ENCODE measurements at regions not wholly inside any gene's neighbourhood (a gene's known extent, or its start where the extent isn't known, plus 50 kb on each side); places are given as distances from the start of the nearest gene placed in this dataset.

- DNase-seq: no peak
Observed at GRCh38 chr3:147007736-147008245, 398.6 kb downstream of the ZIC4 start.

- no peak for DNase-seq
Observed at GRCh38 chr3:147002721-147003120, 397.6 kb upstream of the PLSCR5 start.

GRCh38 chr3:147000274-147000673 lies 395.1 kb upstream of the PLSCR5 start:
- DNase-seq: no peak

- DNase-seq: no peak
Observed at GRCh38 chr3:146991907-146992306, 386.8 kb upstream of the PLSCR5 start.

DNA sequence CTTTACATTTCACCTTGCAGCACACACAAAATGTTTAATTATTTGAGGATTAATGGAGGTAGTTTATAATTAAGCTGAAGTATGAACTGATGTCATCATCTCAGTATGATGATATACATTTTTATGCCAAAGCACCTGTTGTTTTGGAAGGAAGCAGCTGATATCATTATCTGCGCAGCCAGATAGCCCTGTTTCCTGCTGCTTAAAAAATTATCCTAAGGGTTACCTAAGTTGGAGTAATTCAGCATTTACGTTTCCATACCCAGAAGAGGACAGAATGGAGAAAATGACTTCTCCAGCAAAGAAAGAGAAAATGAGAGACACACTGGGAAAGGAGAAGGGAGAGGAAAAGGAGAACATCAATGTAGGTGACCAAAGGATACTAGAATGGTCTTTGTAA lies 370.3 kb upstream of the PLSCR5 start:
- DNase-seq: no peak

DNA sequence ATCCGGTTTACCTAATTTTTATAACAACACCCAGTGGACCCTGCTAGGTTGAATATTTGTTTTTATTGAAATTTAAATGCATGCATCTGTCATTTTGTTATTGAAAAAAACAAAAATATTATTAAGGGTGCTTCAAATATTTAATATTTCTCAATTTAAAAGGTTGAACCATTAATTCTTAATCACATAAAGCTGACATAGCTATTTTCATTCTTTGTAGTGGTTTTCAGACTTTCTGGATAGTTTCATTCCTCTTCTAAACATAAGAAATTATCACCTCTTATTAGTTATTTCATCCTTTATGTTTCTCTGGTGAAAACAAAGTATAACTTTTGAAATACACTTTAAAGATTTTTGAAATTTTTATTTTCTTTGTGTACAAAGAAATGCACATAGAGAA lies 369.9 kb upstream of the PLSCR5 start:
- DNase-seq: no peak

- no peak for DNase-seq
Observed at GRCh38 chr3:146974001-146974400, 368.9 kb upstream of the PLSCR5 start.

DNA sequence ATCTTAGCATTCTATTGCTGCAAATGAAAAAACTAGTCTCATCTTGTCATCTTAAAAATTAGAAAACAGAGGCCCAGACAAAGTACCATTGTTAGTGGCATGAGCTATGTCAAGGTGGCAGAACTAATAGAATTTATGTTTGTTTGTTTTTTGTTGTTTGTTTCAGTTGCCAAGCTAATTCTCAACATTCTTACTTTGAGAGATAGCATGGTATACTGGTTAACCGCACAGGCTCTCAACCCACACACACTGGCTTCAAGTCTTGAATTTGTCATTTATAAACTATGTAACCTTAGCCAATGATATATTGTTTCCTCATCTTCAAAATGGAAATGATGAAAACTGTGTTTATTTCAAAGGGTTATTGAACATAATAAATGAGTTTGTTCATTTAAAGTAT lies 367.6 kb upstream of the PLSCR5 start:
- no peak for DNase-seq

DNA sequence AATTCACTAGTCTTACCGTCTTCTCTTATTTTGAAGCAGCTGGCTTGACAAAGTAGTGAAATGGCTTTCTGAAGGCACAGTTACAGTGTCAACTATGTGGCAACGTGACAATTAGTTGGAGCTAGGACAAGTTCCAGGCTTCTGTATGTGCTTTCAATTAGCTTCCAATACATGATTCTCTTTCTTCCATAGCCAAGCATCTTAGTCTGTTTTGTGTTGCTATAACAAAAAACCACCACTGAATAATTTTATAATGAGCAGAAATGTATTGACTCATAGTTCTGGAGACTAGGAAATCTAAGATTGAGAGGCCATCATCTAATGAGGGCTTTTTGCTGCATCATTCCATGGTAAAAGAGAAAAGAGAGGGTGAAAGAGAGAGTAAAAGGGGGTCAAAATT lies 365.1 kb upstream of the PLSCR5 start:
- no peak for DNase-seq

DNA sequence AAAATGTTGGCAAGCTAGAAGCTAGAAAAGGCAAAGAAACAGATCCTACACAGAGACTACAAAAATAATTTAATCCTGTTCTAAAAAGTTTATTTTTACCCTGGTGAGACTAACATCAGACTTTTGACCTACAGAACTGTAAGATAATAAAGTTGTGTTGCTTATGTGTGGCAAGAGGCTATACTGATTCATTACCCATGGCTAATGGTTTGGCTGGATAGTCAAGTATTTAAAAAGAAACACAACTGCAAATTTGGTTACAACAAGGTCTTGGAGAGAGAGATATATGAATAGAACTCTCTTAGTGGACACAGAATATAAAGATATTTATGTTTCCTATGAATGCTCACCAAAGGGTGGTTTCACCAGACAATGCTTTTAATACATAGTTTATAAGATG lies 364.2 kb upstream of the PLSCR5 start:
- no peak for DNase-seq

GRCh38 chr3:146968204-146968651 lies 363.1 kb upstream of the PLSCR5 start:
- DNase-seq: no peak

- DNase-seq: no peak
Observed at GRCh38 chr3:146967783-146968182, 362.6 kb upstream of the PLSCR5 start.

- no peak for DNase-seq
Observed at GRCh38 chr3:146966124-146966523, 361.0 kb upstream of the PLSCR5 start.

- DNase-seq: no peak
Observed at GRCh38 chr3:146953511-146953981, 348.4 kb upstream of the PLSCR5 start.

- DNase-seq: no peak
Observed at GRCh38 chr3:146948985-146949384, 343.8 kb upstream of the PLSCR5 start.

DNA sequence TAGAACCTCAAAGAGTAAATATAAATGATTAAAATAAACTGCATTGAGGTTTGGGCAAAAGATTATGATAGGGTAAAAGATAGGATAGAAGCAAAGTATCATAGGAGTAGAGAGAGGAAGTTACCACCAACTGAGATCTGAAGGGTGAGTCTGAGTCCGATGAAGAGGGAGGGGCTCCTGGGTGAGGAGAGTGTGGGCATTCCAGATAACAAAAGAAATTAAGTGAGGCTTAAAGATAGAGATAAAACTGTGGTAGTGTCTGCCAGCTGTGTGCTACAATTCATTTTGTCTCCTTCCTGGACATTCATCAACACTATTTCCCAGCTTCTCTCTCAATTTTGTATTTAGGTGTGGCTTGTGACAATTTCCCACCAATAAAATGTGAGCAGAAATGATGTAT lies 343.0 kb upstream of the PLSCR5 start:
- no peak for DNase-seq

GRCh38 chr3:146929696-146930095 lies 324.6 kb upstream of the PLSCR5 start:
- no peak for DNase-seq

DNA sequence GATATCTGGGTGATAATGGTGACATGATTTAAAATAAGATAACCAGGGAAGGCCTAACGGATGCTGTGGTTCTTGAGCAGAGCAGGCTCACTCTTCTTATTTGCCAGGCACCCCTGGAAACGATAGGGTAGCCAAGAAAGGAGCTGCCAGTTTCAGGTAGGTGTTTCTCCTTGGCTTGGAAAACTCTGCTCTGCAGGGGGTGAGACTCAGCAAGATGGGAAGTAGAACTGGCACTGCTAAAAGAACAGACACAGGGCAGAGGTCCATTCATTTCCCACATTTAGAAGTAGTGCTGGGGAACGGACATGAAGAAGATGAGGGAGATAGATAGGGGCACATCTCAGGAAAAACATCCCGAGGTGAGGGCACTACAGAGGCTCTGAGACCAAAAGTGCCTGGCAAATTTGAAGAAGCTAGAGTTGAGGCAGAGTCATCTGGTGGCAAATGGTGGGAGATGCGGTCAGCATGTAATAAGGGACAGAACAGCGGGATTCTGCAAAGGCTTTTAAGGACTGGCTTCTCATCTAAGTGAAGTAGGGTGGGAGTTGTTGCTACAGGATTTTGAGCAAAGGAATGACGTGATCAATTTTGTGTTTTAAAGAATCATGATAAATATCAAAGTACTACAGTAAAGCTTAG lies 323.4 kb upstream of the PLSCR5 start:
- no peak for DNase-seq

- no peak for DNase-seq
Observed at GRCh38 chr3:146921693-146922092, 316.5 kb upstream of the PLSCR5 start.

GRCh38 chr3:146914409-146914808 lies 309.3 kb upstream of the PLSCR5 start:
- DNase-seq: no peak

- DNase-seq: no peak
Observed at GRCh38 chr3:146912241-146913015, 307.3 kb upstream of the PLSCR5 start.

GRCh38 chr3:146903927-146904326 lies 298.8 kb upstream of the PLSCR5 start:
- DNase-seq: no peak

GRCh38 chr3:146899171-146899570 lies 294.0 kb upstream of the PLSCR5 start:
- DNase-seq: no peak

GRCh38 chr3:146896711-146897110 lies 291.6 kb upstream of the PLSCR5 start:
- DNase-seq: no peak
